ENCODE measurements at regions not wholly inside any gene's neighbourhood (a gene's known extent, or its start where the extent isn't known, plus 50 kb on each side); places are given as distances from the start of the nearest gene placed in this dataset.
A peak's percentile ranks its signal among the peaks of the same experiment; 100 is the strongest.

DNA sequence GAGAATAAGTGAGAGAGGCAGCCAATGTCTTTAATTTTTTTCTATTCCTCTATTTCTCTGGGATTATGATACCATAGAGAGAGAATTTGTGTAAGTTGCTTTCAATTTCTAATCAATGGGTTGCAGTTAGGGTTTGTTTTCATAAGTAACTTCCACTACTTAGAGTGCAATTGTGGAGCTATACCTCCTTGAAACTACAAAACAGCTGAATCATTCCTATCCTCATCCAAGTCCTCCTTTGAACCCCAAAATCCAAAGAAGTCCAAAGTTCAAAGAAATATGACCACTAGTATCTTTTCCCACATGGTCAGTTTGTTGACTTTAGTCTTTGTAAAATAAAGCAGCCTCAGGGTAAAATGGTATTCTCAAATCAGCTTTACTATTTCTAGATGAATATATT, 1085.4 kb upstream of the INTU start:
- Histone ChIP-seq H3K27me3 (ENCODE audit: control insufficient read depth, insufficient read depth, low read length) (no peaks in the 10 kb centered on the region), H3K4me1 (ENCODE audit: control insufficient read depth in 2 of 3, insufficient read depth in 2 of 3, low read depth in 1 of 3, low read length in 3 of 3) (no peaks in the 10 kb centered on the region), H3K9me3 (ENCODE audit: control insufficient read depth in 2 of 3, insufficient read depth in 1 of 3, low read length in 3 of 3) (no peaks in the 10 kb centered on the region), H3K27ac (ENCODE audit: low read depth in 2 of 2, low read length in 2 of 2) (no peak overlapping the region), H3K4me3 (ENCODE audit: low read length in 3 of 3) (no peak overlapping the region), H3K36me3 (ENCODE audit: control insufficient read depth in 2 of 3, insufficient read depth in 3 of 3, low read length in 3 of 3) (no peaks in the 10 kb centered on the region), H3K9ac (ENCODE audit: low read length in 3 of 3) (no peak overlapping the region)
- FAIRE-seq: no peak
- DNase-seq: no peak
- intact Hi-C loops (cut with DNase I): no loop called here
- TF ChIP-seq CTCF (IDR thresholded peaks at IDR 0.05; ENCODE audit: borderline replicate concordance, extremely low read depth, insufficient read depth): no peak

DNA sequence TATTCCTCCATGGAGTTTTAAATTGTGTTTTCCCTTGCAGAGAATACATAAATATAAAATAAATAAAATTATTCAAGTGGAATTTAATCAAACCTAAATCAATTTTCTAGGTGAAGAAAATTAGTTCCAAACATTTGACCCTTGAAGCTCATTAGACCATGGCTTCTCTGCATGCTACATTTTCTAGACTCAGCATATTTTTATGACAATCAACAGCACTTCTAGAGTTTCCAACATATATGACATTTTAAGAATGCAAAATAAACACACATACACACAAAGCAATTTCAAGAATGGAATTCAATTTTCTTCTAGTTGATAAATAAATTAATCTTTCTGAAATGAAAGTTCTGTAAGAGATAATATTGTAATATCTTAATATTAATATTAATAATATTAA, 1083.9 kb upstream of the INTU start:
- Histone ChIP-seq H3K4me3 (ENCODE audit: low read length in 3 of 3) (no peak overlapping the region), H3K27me3 (ENCODE audit: control insufficient read depth, insufficient read depth, low read length) (no peaks in the 10 kb centered on the region), H3K36me3 (ENCODE audit: control insufficient read depth in 2 of 3, insufficient read depth in 3 of 3, low read length in 3 of 3) (no peaks in the 10 kb centered on the region), H3K9ac (ENCODE audit: low read length in 3 of 3) (no peak overlapping the region), H3K27ac (ENCODE audit: low read depth in 2 of 2, low read length in 2 of 2) (no peak overlapping the region), H3K9me3 (ENCODE audit: control insufficient read depth in 2 of 3, insufficient read depth in 1 of 3, low read length in 3 of 3) (no peaks in the 10 kb centered on the region), H3K4me1 (ENCODE audit: control insufficient read depth in 2 of 3, insufficient read depth in 2 of 3, low read depth in 1 of 3, low read length in 3 of 3) (no peaks in the 10 kb centered on the region)
- DNase-seq (no peak), FAIRE-seq (peak; percentile 80)
- intact Hi-C loops (cut with DNase I): no loop called here
- no peak for TF ChIP-seq CTCF (IDR thresholded peaks at IDR 0.05; ENCODE audit: borderline replicate concordance, extremely low read depth, insufficient read depth)

DNA sequence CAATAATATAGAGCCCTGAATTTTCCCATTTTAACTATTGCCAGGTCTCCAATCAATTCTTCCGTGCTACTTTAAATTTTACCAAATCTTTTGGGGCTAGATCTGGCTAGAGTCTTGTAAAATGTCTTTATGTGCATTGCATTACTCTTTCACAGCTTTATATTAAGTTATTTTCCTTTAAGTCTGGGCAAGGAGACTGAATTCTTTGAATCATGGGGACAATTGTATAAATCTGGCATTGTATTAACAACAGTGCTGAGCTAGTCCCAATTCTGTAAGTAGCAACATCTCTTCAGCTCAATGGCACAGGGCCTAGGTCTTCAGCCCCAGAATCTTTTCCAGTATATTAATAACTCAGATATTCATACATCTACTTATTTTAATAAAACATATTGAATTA, 1080.4 kb upstream of the INTU start:
- no peaks in the 10 kb centered on the region for H3K36me3 ChIP-seq (ENCODE audit: control insufficient read depth in 2 of 3, insufficient read depth in 3 of 3, low read length in 3 of 3)
- no peaks in the 10 kb centered on the region for H3K4me1 ChIP-seq (ENCODE audit: control insufficient read depth in 2 of 3, insufficient read depth in 2 of 3, low read depth in 1 of 3, low read length in 3 of 3)
- DNase-seq (no peak), FAIRE-seq (no peak)
- no peak overlapping the region for H3K4me3 ChIP-seq (ENCODE audit: low read length in 3 of 3)
- intact Hi-C loops (cut with DNase I): no loop called here
- no peaks in the 10 kb centered on the region for H3K9me3 ChIP-seq (ENCODE audit: control insufficient read depth in 2 of 3, insufficient read depth in 1 of 3, low read length in 3 of 3)
- no peak overlapping the region for H3K9ac ChIP-seq (ENCODE audit: low read length in 3 of 3)
- no peak overlapping the region for H3K27ac ChIP-seq (ENCODE audit: low read depth in 2 of 2, low read length in 2 of 2)
- no peaks in the 10 kb centered on the region for H3K27me3 ChIP-seq (ENCODE audit: control insufficient read depth, insufficient read depth, low read length)
- TF ChIP-seq CTCF (IDR thresholded peaks at IDR 0.05; ENCODE audit: borderline replicate concordance, extremely low read depth, insufficient read depth): no peak

- DNase-seq (no peak), FAIRE-seq (no peak)
- H3K27me3 ChIP-seq (ENCODE audit: control insufficient read depth, insufficient read depth, low read length): no peaks in the 10 kb centered on the region
- H3K9ac ChIP-seq (ENCODE audit: low read length in 3 of 3): no peak overlapping the region
- no peaks in the 10 kb centered on the region for H3K36me3 ChIP-seq (ENCODE audit: control insufficient read depth in 2 of 3, insufficient read depth in 3 of 3, low read length in 3 of 3)
- intact Hi-C loops (cut with DNase I): no loop called here
- no peaks in the 10 kb centered on the region for H3K9me3 ChIP-seq (ENCODE audit: control insufficient read depth in 2 of 3, insufficient read depth in 1 of 3, low read length in 3 of 3)
- H3K4me1 ChIP-seq (ENCODE audit: control insufficient read depth in 2 of 3, insufficient read depth in 2 of 3, low read depth in 1 of 3, low read length in 3 of 3): no peaks in the 10 kb centered on the region
- H3K27ac ChIP-seq (ENCODE audit: low read depth in 2 of 2, low read length in 2 of 2): no peak overlapping the region
- no peak for TF ChIP-seq CTCF (IDR thresholded peaks at IDR 0.05; ENCODE audit: borderline replicate concordance, extremely low read depth, insufficient read depth)
- no peak overlapping the region for H3K4me3 ChIP-seq (ENCODE audit: low read length in 3 of 3)
Measured at GRCh38 chr4:126553248-126553647, 1079.5 kb upstream of the INTU start.

All from kidney (tissue), 13 donors.